Muscle layer of colon (tissue), 2 donors: ENCODE measurements at regions not wholly inside any gene's neighbourhood (a gene's known extent, or its start where the extent isn't known, plus 50 kb on each side); places are given as distances from the start of the nearest gene placed in this dataset.
"Not testable (repeated sequence)": the region's sequence is repeated elsewhere in the genome, so short reads cannot be mapped to it uniquely, and the experiment has no call there.

ENCODE experiments used
- H3K27ac ChIP-seq: one replicate; pipeline ENCODE4 v1.7.0; 2013; ENCODE audit warnings: low read depth, mild to moderate bottlenecking, low read length, moderate library complexity
- H3K27me3 ChIP-seq, 2 donors: one replicate each; pipeline ENCODE4 v1.7.0; 2013; ENCODE audit warnings: low read length in 2 of 2, mild to moderate bottlenecking in 2 of 2; ENCODE audit not compliant: insufficient read depth in 2 of 2, control insufficient read depth in 1 of 2
- H3K36me3 ChIP-seq: one replicate; pipeline ENCODE4 v1.7.0; 2013; ENCODE audit warnings: mild to moderate bottlenecking, low read length; ENCODE audit not compliant: insufficient read depth
- H3K4me1 ChIP-seq: one replicate; pipeline ENCODE4 v1.7.0; 2013; ENCODE audit warnings: mild to moderate bottlenecking, low read length; ENCODE audit not compliant: insufficient read depth
- H3K4me3 ChIP-seq, 2 donors: one replicate each; pipeline ENCODE4 v1.7.0; 2013; ENCODE audit warnings: low read length in 2 of 2, low read depth in 1 of 2, mild to moderate bottlenecking in 1 of 2, moderate library complexity in 1 of 2
- H3K9ac ChIP-seq: one replicate; pipeline ENCODE4 v1.7.0; 2013; ENCODE audit warnings: low read length
- H3K9me3 ChIP-seq: one replicate; pipeline ENCODE4 v1.7.0; 2013; ENCODE audit warnings: mild to moderate bottlenecking, low read length
- donor health status: abdominal sarcoma.
- donor health status: Adenocarcinoma of cecum.

- H3K4me1 ChIP-seq, result peaks cover 27% of the 10 kb centered on the region
- no peaks in the 10 kb centered on the region for H3K36me3 ChIP-seq
- no peaks in the 10 kb centered on the region for H3K27me3 ChIP-seq
- H3K4me3 ChIP-seq, result no peak overlapping the region
- H3K9me3 ChIP-seq, result no peaks in the 10 kb centered on the region
- H3K27ac ChIP-seq, result no peak overlapping the region
- H3K9ac ChIP-seq, result no peak overlapping the region
Measured at GRCh38 chr21:17088500-17088899, 424.3 kb upstream of the CXADR start.

- H3K4me1 ChIP-seq, result peaks cover 27% of the 10 kb centered on the region
- no peaks in the 10 kb centered on the region for H3K9me3 ChIP-seq
- no peak overlapping the region for H3K27ac ChIP-seq
- no peak overlapping the region for H3K9ac ChIP-seq
- H3K4me3 ChIP-seq, result no peak overlapping the region
- H3K27me3 ChIP-seq, result no peaks in the 10 kb centered on the region
- no peaks in the 10 kb centered on the region for H3K36me3 ChIP-seq
Measured at GRCh38 chr21:17089091-17089491, 423.8 kb upstream of the CXADR start.

- no peaks in the 10 kb centered on the region for H3K36me3 ChIP-seq
- no peak overlapping the region for H3K9ac ChIP-seq
- H3K4me1 ChIP-seq, result no peaks in the 10 kb centered on the region
- H3K9me3 ChIP-seq, result no peaks in the 10 kb centered on the region
- no peaks in the 10 kb centered on the region for H3K27me3 ChIP-seq
- H3K4me3 ChIP-seq, result no peak overlapping the region
- no peak overlapping the region for H3K27ac ChIP-seq
Measured at GRCh38 chr21:17101696-17102095, 411.1 kb upstream of the CXADR start.

GRCh38 chr21:17105932-17106331, 406.9 kb upstream of the CXADR start:
- H3K27me3 ChIP-seq, result no peaks in the 10 kb centered on the region

GRCh38 chr21:17114045-17114444, 398.8 kb upstream of the CXADR start:
- Histone ChIP-seq H3K27me3 (no peaks in the 10 kb centered on the region), H3K4me1 (no peaks in the 10 kb centered on the region), H3K9me3 (no peaks in the 10 kb centered on the region), H3K4me3 (no peak overlapping the region), H3K36me3 (no peaks in the 10 kb centered on the region), H3K27ac (no peak overlapping the region), H3K9ac (no peak overlapping the region)

More at GRCh38 chr21:17105932-17106331, 406.9 kb upstream of the CXADR start:
- no peaks in the 10 kb centered on the region for H3K36me3 ChIP-seq
- H3K27ac ChIP-seq, result no peak overlapping the region
- no peak overlapping the region for H3K4me3 ChIP-seq
- no peaks in the 10 kb centered on the region for H3K4me1 ChIP-seq
- H3K9ac ChIP-seq, result no peak overlapping the region
- H3K9me3 ChIP-seq, result no peaks in the 10 kb centered on the region

- Histone ChIP-seq H3K27ac (no peak overlapping the region), H3K4me3 (no peak overlapping the region), H3K36me3 (no peaks in the 10 kb centered on the region), H3K9me3 (no peaks in the 10 kb centered on the region), H3K27me3 (no peaks in the 10 kb centered on the region), H3K4me1 (no peaks in the 10 kb centered on the region), H3K9ac (no peak overlapping the region)
Measured at GRCh38 chr21:17118638-17119384, 394.0 kb upstream of the CXADR start.

GRCh38 chr21:17119466-17120297, 393.2 kb upstream of the CXADR start:
- H3K4me3 ChIP-seq, result no peak overlapping the region
- H3K27ac ChIP-seq, result no peak overlapping the region
- no peak overlapping the region for H3K9ac ChIP-seq
- no peaks in the 10 kb centered on the region for H3K27me3 ChIP-seq
- no peaks in the 10 kb centered on the region for H3K4me1 ChIP-seq
- H3K36me3 ChIP-seq, result no peaks in the 10 kb centered on the region
- H3K9me3 ChIP-seq, result no peaks in the 10 kb centered on the region

- H3K4me3 ChIP-seq, H3K27ac ChIP-seq, H3K9me3 ChIP-seq, H3K4me1 ChIP-seq, H3K27me3 ChIP-seq, H3K9ac ChIP-seq, H3K36me3 ChIP-seq: not testable (repeated sequence)
Measured at GRCh38 chr21:17127395-17127794, 385.4 kb upstream of the CXADR start.

GRCh38 chr21:17128132-17128531, 384.7 kb upstream of the CXADR start:
- Histone ChIP-seq H3K9me3 (no peaks in the 10 kb centered on the region), H3K4me1 (no peaks in the 10 kb centered on the region), H3K27me3 (no peaks in the 10 kb centered on the region), H3K27ac (no peak overlapping the region), H3K4me3 (no peak overlapping the region), H3K9ac (no peak overlapping the region), H3K36me3 (no peaks in the 10 kb centered on the region)

GRCh38 chr21:17139159-17139558, 373.7 kb upstream of the CXADR start:
- not testable (repeated sequence) for H3K9ac ChIP-seq, H3K27me3 ChIP-seq, H3K27ac ChIP-seq, H3K9me3 ChIP-seq, H3K36me3 ChIP-seq
- Histone ChIP-seq H3K4me3 (peak overlapping the region in 1 of 2 donors; percentile 41), H3K4me1 (peaks cover 12% of the 10 kb centered on the region)

GRCh38 chr21:17139696-17140095, 373.1 kb upstream of the CXADR start:
- Histone ChIP-seq H3K4me3 (peak overlapping the region in 1 of 2 donors; percentile 41), H3K9ac (no peak overlapping the region)

More at GRCh38 chr21:17139696-17140095, 373.1 kb upstream of the CXADR start:
- Histone ChIP-seq H3K9me3 (no peaks in the 10 kb centered on the region), H3K27me3 (no peaks in the 10 kb centered on the region), H3K27ac (no peak overlapping the region), H3K4me1 (peaks cover 12% of the 10 kb centered on the region), H3K36me3 (no peaks in the 10 kb centered on the region)
